SK-N-MC (cell line): ENCODE measurements at regions not wholly inside any gene's neighbourhood (a gene's known extent, or its start where the extent isn't known, plus 50 kb on each side); places are given as distances from the start of the nearest gene placed in this dataset.

Source experiments
- DNase-seq: peaks from one replicate; pipeline ENCODE4 v3.0.0-alpha.2; 2011; ENCODE audit warnings: low read depth, low spot score
- H3K27ac ChIP-seq: fragments of 200-600 bp; sonication (generic); 2 replicates; pipeline ENCODE4 v1.5.1; 2016; ENCODE audit warnings: mixed run types
- H3K36me3 ChIP-seq: fragments of 200-600 bp; sonication (generic); 2 replicates; pipeline ENCODE4 v1.6.1; 2017; ENCODE audit warnings: antibody characterized with exemption, low read length, mixed read lengths; ENCODE audit not compliant: insufficient read depth
- H3K4me3 ChIP-seq: fragments of 200-600 bp; sonication (generic); 2 replicates; pipeline ENCODE4 v1.5.1; 2016
- H3K9ac ChIP-seq: fragments of 200-600 bp; sonication (generic); 2 replicates; pipeline ENCODE4 v1.8.0; 2017; ENCODE audit warnings: mixed run types, mixed read lengths; ENCODE audit not compliant: insufficient read length
- H3K9me3 ChIP-seq: fragments of 200-600 bp; sonication (generic); 2 replicates; pipeline ENCODE4 v1.6.1; 2017; ENCODE audit warnings: low read depth, mild to moderate bottlenecking, antibody characterized with exemption, low read length, moderate library complexity, mixed read lengths
- EZH2 ChIP-seq: fragments of 200-600 bp; sonication (generic); IDR thresholded peaks from one replicate; pipeline ENCODE4 v1.6.1; 2017; ENCODE audit warnings: antibody characterized with exemption
- FOXP2 ChIP-seq: optimal IDR thresholded peaks from 2 replicates; pipeline ENCODE3; 2011; ENCODE audit warnings: mild to moderate bottlenecking, moderate library complexity; ENCODE audit not compliant: insufficient read depth; ENCODE audit errors: extremely low read length, control extremely low read depth
- POLR2AphosphoS5 ChIP-seq: IDR thresholded peaks from 2 replicates; pipeline ENCODE4 v1.6.1; 2012; ENCODE audit warnings: mild to moderate bottlenecking, low read depth, low read length, borderline replicate concordance

DNA sequence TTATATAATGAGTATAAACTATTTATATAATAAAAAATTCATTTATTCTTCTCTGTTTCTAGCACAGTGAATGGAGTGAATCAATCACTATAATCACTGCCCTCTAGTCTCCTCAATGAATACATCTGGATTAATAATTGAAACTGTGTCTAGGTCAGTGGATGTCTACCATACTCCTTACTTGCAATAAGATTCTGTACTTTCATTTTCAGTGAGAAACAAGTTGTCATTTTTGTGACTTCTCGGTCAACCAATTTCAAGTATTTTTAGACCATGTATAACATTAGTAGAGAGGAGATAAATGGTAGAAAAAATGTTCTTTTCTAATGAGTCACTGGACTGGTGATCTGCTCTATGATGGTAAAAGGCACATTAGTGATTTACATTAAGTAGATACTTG, 799.6 kb upstream of the CHAC2 start:
- Histone ChIP-seq H3K36me3 (no peaks in the 10 kb centered on the region), H3K9me3 (no peaks in the 10 kb centered on the region), H3K4me3 (no peak overlapping the region), H3K9ac (no peak overlapping the region), H3K27ac (no peak overlapping the region)
- DNase-seq = no peak
- no peak for TF ChIP-seq EZH2
- no peak for TF ChIP-seq POLR2AphosphoS5
- TF ChIP-seq FOXP2 = no peak

- TF ChIP-seq EZH2 (no peak), POLR2AphosphoS5 (no peak)
Measured at GRCh38 chr2:52964916-52965530, 802.6 kb upstream of the CHAC2 start.

GRCh38 chr2:52961403-52961802, 806.2 kb upstream of the CHAC2 start:
- Histone ChIP-seq H3K27ac (no peak overlapping the region), H3K9ac (no peak overlapping the region), H3K36me3 (no peaks in the 10 kb centered on the region), H3K4me3 (no peak overlapping the region), H3K9me3 (no peaks in the 10 kb centered on the region)
- TF ChIP-seq POLR2AphosphoS5 = no peak
- no peak for TF ChIP-seq FOXP2
- no peak for TF ChIP-seq EZH2
- no peak for DNase-seq

More at GRCh38 chr2:52964916-52965530, 802.6 kb upstream of the CHAC2 start:
- no peaks in the 10 kb centered on the region for H3K9me3 ChIP-seq
- H3K27ac ChIP-seq = no peak overlapping the region
- no peak overlapping the region for H3K9ac ChIP-seq
- H3K36me3 ChIP-seq = no peaks in the 10 kb centered on the region
- no peak for DNase-seq
- no peak overlapping the region for H3K4me3 ChIP-seq

- TF ChIP-seq EZH2 (no peak), POLR2AphosphoS5 (no peak), FOXP2 (no peak)
- Histone ChIP-seq H3K4me3 (no peak overlapping the region), H3K9me3 (no peaks in the 10 kb centered on the region), H3K9ac (no peak overlapping the region), H3K36me3 (no peaks in the 10 kb centered on the region), H3K27ac (no peak overlapping the region)
- no peak for DNase-seq
Measured at GRCh38 chr2:52960881-52961280, 806.7 kb upstream of the CHAC2 start.

DNA sequence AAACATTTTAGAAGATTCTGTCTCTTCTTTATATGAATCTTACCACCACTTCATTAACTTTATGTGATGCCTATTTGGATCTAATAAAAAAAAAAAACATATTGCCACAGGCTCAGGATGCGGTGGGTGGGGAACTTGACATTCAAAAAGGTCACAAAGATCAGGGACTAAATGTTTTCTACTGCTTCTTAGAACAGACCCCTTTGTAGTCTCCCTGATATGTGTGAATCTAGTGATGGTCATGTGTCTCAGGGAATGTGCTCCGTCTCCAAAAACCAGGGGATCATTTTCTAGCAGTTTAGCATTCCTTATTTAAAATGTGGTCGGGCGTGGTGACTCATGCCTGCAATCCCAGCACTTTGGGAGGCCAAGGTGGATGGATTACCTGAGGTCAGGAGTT, 807.8 kb upstream of the CHAC2 start:
- Histone ChIP-seq H3K9me3 (no peaks in the 10 kb centered on the region), H3K4me3 (no peak overlapping the region)
- no peak for DNase-seq

DNA sequence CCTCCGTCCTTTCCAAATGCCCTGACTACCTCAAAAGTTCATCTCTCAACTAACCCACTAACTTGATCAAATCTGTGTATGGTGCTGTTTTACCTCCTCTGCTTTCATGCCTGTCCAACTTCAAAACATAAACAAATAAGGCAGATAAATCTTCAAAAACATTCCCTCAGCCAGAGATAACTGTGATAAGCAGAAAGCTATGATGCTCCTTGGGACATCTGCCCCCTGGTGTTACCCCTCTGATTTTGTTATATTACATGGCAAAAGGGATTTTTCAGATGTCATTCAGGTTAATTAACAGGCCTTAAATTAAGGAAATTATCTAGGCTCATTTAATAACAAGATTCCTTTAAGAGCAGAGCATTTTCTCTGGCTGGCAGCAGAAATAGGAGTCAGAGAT, 810.8 kb upstream of the CHAC2 start:
- no peaks in the 10 kb centered on the region for H3K9me3 ChIP-seq
- TF ChIP-seq FOXP2 (no peak), POLR2AphosphoS5 (no peak), EZH2 (no peak)
- H3K4me3 ChIP-seq = no peak overlapping the region
- no peak overlapping the region for H3K9ac ChIP-seq
- no peak for DNase-seq
- no peaks in the 10 kb centered on the region for H3K36me3 ChIP-seq
- H3K27ac ChIP-seq = no peak overlapping the region

More for the DNA sequence above, 807.8 kb upstream of the CHAC2 start:
- H3K27ac ChIP-seq = no peak overlapping the region
- H3K9ac ChIP-seq = no peak overlapping the region
- no peaks in the 10 kb centered on the region for H3K36me3 ChIP-seq
- no peak for TF ChIP-seq FOXP2
- TF ChIP-seq POLR2AphosphoS5 = no peak
- TF ChIP-seq EZH2 = no peak

GRCh38 chr2:52956118-52956517, 811.5 kb upstream of the CHAC2 start:
- H3K27ac ChIP-seq = no peak overlapping the region
- DNase-seq = no peak
- H3K9me3 ChIP-seq = no peaks in the 10 kb centered on the region
- no peak overlapping the region for H3K4me3 ChIP-seq
- no peak overlapping the region for H3K9ac ChIP-seq
- no peaks in the 10 kb centered on the region for H3K36me3 ChIP-seq
- no peak for TF ChIP-seq POLR2AphosphoS5
- TF ChIP-seq EZH2 = no peak
- no peak for TF ChIP-seq FOXP2

- Histone ChIP-seq H3K36me3 (no peaks in the 10 kb centered on the region), H3K4me3 (no peak overlapping the region), H3K9ac (no peak overlapping the region), H3K27ac (no peak overlapping the region), H3K9me3 (no peaks in the 10 kb centered on the region)
- TF ChIP-seq FOXP2 (no peak), POLR2AphosphoS5 (no peak), EZH2 (no peak)
- no peak for DNase-seq
Measured at GRCh38 chr2:52955079-52955478, 812.5 kb upstream of the CHAC2 start.

DNA sequence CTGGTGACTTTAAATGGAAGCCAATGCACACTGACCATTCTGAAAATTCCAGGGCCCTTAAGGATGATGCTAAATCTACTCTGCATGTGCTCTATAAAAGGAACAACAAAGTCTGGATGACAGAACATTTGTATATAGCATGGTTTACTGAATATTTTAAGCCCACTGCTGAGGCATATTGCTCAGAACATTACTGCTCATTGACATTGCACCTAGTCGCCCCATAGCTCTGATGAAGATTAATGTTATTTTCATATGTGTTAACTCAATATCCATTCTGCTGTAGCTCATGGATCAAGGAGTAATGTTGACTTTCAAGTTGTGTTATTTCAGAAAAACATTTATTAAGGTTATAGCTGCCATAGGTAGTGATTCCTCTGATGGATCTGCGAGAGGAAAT, 827.5 kb upstream of the CHAC2 start:
- no peak overlapping the region for H3K4me3 ChIP-seq

More for the DNA sequence above, 827.5 kb upstream of the CHAC2 start:
- DNase-seq = no peak
- no peak overlapping the region for H3K27ac ChIP-seq
- no peak for TF ChIP-seq EZH2
- TF ChIP-seq FOXP2 = no peak
- no peak for TF ChIP-seq POLR2AphosphoS5
- H3K36me3 ChIP-seq = no peaks in the 10 kb centered on the region
- H3K9me3 ChIP-seq = no peaks in the 10 kb centered on the region
- H3K9ac ChIP-seq = no peak overlapping the region
